Endothelial cell of umbilical vein (primary cell): ENCODE measurements at regions not wholly inside any gene's neighbourhood (a gene's known extent, or its start where the extent isn't known, plus 50 kb on each side); places are given as distances from the start of the nearest gene placed in this dataset.

Experiments used
- CTCF ChIP-seq, 2 donors: IDR thresholded peaks; 1 replicate in 1 of 2; 2 replicates in 1 of 2; pipeline ENCODE4 v1.5.1; 2011; ENCODE audit warnings: low read length in 2 of 2, mild to moderate bottlenecking in 2 of 2, moderate library complexity in 2 of 2, control low read depth in 1 of 2, inconsistent platforms in 1 of 2, low read depth in 1 of 2; ENCODE audit not compliant: insufficient read depth in 1 of 2; ENCODE audit errors: extremely low read depth in 1 of 2
- EZH2 ChIP-seq: IDR thresholded peaks from 2 replicates; pipeline ENCODE4 v1.6.1; 2012; ENCODE audit warnings: borderline replicate concordance, low read depth, mild to moderate bottlenecking, moderate library complexity, low read length, inconsistent platforms; ENCODE audit not compliant: severe bottlenecking
- FOS ChIP-seq: IDR thresholded peaks from 2 replicates; pipeline ENCODE4 v1.6.1; 2011; ENCODE audit warnings: mild to moderate bottlenecking, low read length, moderate library complexity, borderline replicate concordance; ENCODE audit not compliant: insufficient read depth
- GATA2 ChIP-seq: IDR thresholded peaks from 2 replicates; pipeline ENCODE4 v1.7.0; 2011; ENCODE audit warnings: low read depth, mild to moderate bottlenecking, moderate library complexity, mixed read lengths, low read length; ENCODE audit not compliant: insufficient read length, insufficient read depth
- JUN ChIP-seq: IDR thresholded peaks from 2 replicates; pipeline ENCODE4 v1.6.1; 2011; ENCODE audit warnings: borderline replicate concordance, low read depth; ENCODE audit not compliant: insufficient read length, insufficient read depth
- MAX ChIP-seq: IDR thresholded peaks from 2 replicates; pipeline ENCODE4 v1.6.1; 2011; ENCODE audit not compliant: insufficient read depth, insufficient read length
- MYC ChIP-seq: IDR thresholded peaks from one replicate; pipeline ENCODE4 v1.6.1; 2011; ENCODE audit warnings: mild to moderate bottlenecking, low read depth, low read length
- POLR2A ChIP-seq: IDR thresholded peaks from 2 replicates; pipeline ENCODE4 v1.6.1; 2012; ENCODE audit warnings: low read depth, mild to moderate bottlenecking, control low read depth, low read length
- POLR2AphosphoS5 ChIP-seq: IDR thresholded peaks from 2 replicates; pipeline ENCODE4 v1.6.1; 2012; ENCODE audit warnings: low read depth, mild to moderate bottlenecking, control low read depth, low read length, moderate library complexity; ENCODE audit not compliant: insufficient read depth

DNA sequence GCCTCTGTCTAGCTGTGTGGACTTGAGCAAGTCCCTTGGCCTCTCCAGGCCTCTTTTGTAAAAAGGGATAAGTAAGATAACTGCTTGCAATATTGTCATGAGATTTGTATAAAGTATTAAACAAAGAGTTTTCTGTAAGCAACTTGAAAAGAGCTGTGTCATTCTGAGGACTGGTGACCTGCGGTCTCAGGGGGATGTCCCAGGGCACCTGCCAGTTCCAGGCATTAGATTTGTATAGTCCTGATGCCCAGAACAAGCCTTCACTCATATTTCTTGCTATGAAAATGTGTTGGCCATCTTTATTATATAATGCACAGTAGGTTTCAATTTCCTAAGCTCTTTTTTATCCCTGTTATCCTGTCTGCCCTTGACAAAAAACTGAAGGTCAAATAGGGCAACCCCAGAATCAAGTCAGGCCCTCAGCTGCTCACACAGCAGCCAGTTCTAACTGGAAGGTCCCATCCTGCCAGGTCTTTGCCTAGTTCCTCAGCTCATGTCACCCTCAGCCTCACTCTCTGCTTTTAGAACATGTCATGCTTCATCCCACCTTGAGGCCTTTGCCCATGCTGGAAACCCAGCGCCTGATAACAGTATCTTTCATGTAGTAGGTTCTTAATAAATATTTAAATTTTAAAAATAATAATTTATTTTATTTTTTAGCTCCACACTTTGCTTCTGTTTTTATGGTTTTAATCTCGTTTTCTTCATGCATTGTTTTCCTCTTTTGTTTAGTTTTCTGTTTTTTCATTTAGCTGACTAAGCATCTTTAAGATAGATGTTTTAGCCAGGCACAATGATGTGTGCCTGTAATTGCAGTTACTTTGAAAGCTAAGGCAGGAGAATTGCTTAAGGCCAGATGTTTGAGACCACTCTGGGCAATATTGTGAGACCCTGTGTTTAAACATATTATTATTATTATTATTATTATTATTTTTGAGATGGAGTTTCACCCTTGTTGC, 87.5 kb upstream of the ZNF92 start:
- TF ChIP-seq CTCF (IDR thresholded peaks at IDR 0.05; ENCODE audit: extremely low read depth in 1 of 2, insufficient read depth in 1 of 2, low read depth in 1 of 2, low read length in 2 of 2) (no peak), MYC (no peak), POLR2A (no peak), FOS (no peak), POLR2AphosphoS5 (no peak), JUN (no peak), GATA2 (no peak), EZH2 (no peak), MAX (no peak)
